Panc1 (cell line): ENCODE measurements at regions not wholly inside any gene's neighbourhood (a gene's known extent, or its start where the extent isn't known, plus 50 kb on each side); places are given as distances from the start of the nearest gene placed in this dataset.

ENCODE experiments used
- ATAC-seq: fragments of 200-7000 bp; cut with Tn5 transposase; 2 replicates; pipeline ENCODE4 v1.9.1; 2020; ENCODE audit warnings: mild to moderate bottlenecking, moderate library complexity
- BruUV-seq: library from RNA; stranded (reverse); fragments of 400-500 nt; replicated peaks from 2 replicates; lab custom pipeline; 2021; lab: Mats Ljungman, UMichigan
- CTCF ChIA-PET: fragments of 300-600 bp; sonication (Branson Sonifier 250); formaldehyde crosslinking; loops from one replicate; lab custom pipeline; 2022; ENCODE audit warnings: antibody characterized with exemption; lab: Charles Lee
- POLR2A ChIA-PET: fragments of 300-600 bp; sonication (Branson Sonifier 250); formaldehyde crosslinking; loops from one replicate; lab custom pipeline; 2022; ENCODE audit warnings: antibody characterized with exemption; lab: Charles Lee
- DNase-seq: peaks from one replicate; pipeline ENCODE4 v3.0.0-alpha.2; 2010; ENCODE audit warnings: low read depth, low spot score
- H3K27ac ChIP-seq: 2 replicates; pipeline ENCODE4 v1.5.1; 2011; ENCODE audit warnings: mild to moderate bottlenecking, low read length, inconsistent platforms
- H3K27me3 ChIP-seq: fragments of 200-500 bp; sonication (Bioruptor generic); 2 replicates; pipeline ENCODE4 v1.6.0; 2014; ENCODE audit warnings: low read length, inconsistent platforms; ENCODE audit not compliant: control insufficient read depth, insufficient read depth
- H3K36me3 ChIP-seq: fragments of 200-500 bp; sonication (Bioruptor generic); 2 replicates; pipeline ENCODE4 v1.5.1; 2014; ENCODE audit warnings: inconsistent platforms, mild to moderate bottlenecking, low read length, moderate library complexity; ENCODE audit not compliant: control insufficient read depth, insufficient read depth
- H3K4me1 ChIP-seq: 2 replicates; pipeline ENCODE4 v1.5.1; 2011; ENCODE audit warnings: inconsistent platforms, mild to moderate bottlenecking, low read length, moderate library complexity; ENCODE audit not compliant: control insufficient read depth, insufficient read depth
- H3K4me3 ChIP-seq, 2 experiments: 2 replicates each; pipeline ENCODE4 v1.5.1; 2011 to 2012; ENCODE audit warnings: low read depth in 2 of 2, low read length in 2 of 2, mild to moderate bottlenecking in 2 of 2, inconsistent platforms in 1 of 2, moderate library complexity in 1 of 2
- H3K9me3 ChIP-seq: fragments of 200-500 bp; sonication (Bioruptor generic); 2 replicates; pipeline ENCODE4 v1.5.1; 2014; ENCODE audit warnings: low read depth, mild to moderate bottlenecking, inconsistent platforms, low read length, moderate library complexity; ENCODE audit not compliant: control insufficient read depth, insufficient read depth
- POLR2AphosphoS5 ChIP-seq: IDR thresholded peaks from 2 replicates; pipeline ENCODE4 v1.6.1; 2012; ENCODE audit warnings: mild to moderate bottlenecking, low read depth, low read length, moderate library complexity
- SIN3A ChIP-seq: IDR thresholded peaks from 2 replicates; pipeline ENCODE4 v1.6.1; 2012; ENCODE audit warnings: low read depth, mild to moderate bottlenecking, low read length, moderate library complexity, borderline replicate concordance; ENCODE audit not compliant: insufficient read depth
- TCF7L2 ChIP-seq: IDR thresholded peaks from 2 replicates; pipeline ENCODE4 v1.6.1; 2011; ENCODE audit warnings: mild to moderate bottlenecking, low read depth, low read length, inconsistent platforms
- in situ Hi-C: cut with HindIII; loops from 2 replicates; pipeline ENCODE4 v1.10.0; 2016; ENCODE audit warnings: low sequenced_read_pairs, low pct_unique_long_range_greater_than_20kb
- intact Hi-C: fragments of 100-400 bp; cut with micrococcal nuclease; formaldehyde crosslinking; loops from one replicate; pipeline ENCODE4 v1.10.0; 2022; ENCODE audit not compliant: unreplicated experiment
- TF ChIP-seq, protein P1 (sequence below): fragments of 450-650 bp; IDR thresholded peaks from 2 replicates; pipeline ENCODE4 v1.5.1; 2017; ENCODE audit warnings: mild to moderate bottlenecking
- TF ChIP-seq, protein P2 (sequence below), 2 experiments: IDR thresholded peaks; 2 replicates each; pipeline ENCODE4 v1.6.1; 2011 to 2012; ENCODE audit warnings: low read depth in 2 of 2, control low read depth in 1 of 2, low read length in 1 of 2, mild to moderate bottlenecking in 1 of 2, moderate library complexity in 1 of 2; ENCODE audit not compliant: insufficient read depth in 1 of 2

DNA sequence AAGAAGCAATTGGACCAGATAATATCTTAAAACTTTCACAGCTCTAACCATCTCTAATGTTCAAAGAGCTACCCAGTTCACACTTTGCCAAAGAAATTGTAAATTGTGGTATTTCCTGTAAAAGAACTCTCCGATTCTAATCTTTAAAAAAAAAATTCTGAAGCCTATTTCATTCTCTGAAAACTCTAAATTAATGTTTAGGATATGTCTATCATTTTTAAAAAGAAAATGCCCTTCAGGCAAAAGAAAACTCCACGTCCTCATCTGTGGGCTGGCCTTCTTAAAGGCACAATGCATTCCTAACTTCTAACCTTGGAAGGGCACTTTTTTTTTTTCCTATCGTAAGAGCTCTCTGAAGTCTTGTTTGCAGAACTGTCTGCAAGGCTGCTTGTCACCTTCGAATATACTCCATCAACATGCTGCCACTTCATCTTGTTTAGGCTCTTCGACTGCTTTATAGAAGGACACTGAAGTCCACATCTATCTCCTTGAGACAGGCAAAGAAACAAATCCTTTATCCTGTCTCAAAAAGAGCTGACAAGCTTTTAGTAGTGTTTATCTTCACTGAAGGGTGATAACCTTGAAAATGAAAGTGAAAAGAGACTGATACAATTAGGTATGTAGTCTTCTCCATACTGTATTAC lies 124.3 kb upstream of the SLC39A10 start:
- in situ Hi-C loops = no loop called here
- DNase-seq = no peak

DNA sequence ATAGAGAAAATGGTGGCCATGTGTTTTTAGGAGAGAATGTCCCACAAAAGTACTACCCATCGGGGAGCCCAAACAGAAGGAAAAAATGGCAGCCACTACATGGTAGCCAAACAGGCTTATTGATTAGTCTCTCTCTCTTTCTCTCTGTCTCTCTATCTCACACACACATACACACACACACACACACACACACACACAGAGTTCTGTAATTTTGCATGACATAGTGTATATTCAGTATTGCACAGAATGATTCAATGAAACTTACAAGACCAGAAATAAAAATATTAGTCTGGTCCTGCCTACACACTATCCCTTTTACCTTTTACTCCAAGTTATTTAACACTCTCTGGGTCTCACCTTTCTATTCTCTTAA lies 124.8 kb upstream of the SLC39A10 start:
- no TSS peak for BruUV-seq
- Histone ChIP-seq H3K9me3 (no peaks in the 10 kb centered on the region), H3K4me3 (no peak overlapping the region; a peak in 1 of 4 replicates), H3K27me3 (no peaks in the 10 kb centered on the region), H3K36me3 (no peaks in the 10 kb centered on the region), H3K27ac (0 out of 2 replicates have a peak overlapping the region, but pooled peaks have one; percentile 15), H3K4me1 (peaks cover 22% of the 10 kb centered on the region)
- TF ChIP-seq POLR2AphosphoS5 (no peak), SIN3A (no peak), TCF7L2 (no peak)
- TF ChIP-seq, protein P1, sequence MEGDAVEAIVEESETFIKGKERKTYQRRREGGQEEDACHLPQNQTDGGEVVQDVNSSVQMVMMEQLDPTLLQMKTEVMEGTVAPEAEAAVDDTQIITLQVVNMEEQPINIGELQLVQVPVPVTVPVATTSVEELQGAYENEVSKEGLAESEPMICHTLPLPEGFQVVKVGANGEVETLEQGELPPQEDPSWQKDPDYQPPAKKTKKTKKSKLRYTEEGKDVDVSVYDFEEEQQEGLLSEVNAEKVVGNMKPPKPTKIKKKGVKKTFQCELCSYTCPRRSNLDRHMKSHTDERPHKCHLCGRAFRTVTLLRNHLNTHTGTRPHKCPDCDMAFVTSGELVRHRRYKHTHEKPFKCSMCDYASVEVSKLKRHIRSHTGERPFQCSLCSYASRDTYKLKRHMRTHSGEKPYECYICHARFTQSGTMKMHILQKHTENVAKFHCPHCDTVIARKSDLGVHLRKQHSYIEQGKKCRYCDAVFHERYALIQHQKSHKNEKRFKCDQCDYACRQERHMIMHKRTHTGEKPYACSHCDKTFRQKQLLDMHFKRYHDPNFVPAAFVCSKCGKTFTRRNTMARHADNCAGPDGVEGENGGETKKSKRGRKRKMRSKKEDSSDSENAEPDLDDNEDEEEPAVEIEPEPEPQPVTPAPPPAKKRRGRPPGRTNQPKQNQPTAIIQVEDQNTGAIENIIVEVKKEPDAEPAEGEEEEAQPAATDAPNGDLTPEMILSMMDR = no peak
- TF ChIP-seq, protein P2, sequence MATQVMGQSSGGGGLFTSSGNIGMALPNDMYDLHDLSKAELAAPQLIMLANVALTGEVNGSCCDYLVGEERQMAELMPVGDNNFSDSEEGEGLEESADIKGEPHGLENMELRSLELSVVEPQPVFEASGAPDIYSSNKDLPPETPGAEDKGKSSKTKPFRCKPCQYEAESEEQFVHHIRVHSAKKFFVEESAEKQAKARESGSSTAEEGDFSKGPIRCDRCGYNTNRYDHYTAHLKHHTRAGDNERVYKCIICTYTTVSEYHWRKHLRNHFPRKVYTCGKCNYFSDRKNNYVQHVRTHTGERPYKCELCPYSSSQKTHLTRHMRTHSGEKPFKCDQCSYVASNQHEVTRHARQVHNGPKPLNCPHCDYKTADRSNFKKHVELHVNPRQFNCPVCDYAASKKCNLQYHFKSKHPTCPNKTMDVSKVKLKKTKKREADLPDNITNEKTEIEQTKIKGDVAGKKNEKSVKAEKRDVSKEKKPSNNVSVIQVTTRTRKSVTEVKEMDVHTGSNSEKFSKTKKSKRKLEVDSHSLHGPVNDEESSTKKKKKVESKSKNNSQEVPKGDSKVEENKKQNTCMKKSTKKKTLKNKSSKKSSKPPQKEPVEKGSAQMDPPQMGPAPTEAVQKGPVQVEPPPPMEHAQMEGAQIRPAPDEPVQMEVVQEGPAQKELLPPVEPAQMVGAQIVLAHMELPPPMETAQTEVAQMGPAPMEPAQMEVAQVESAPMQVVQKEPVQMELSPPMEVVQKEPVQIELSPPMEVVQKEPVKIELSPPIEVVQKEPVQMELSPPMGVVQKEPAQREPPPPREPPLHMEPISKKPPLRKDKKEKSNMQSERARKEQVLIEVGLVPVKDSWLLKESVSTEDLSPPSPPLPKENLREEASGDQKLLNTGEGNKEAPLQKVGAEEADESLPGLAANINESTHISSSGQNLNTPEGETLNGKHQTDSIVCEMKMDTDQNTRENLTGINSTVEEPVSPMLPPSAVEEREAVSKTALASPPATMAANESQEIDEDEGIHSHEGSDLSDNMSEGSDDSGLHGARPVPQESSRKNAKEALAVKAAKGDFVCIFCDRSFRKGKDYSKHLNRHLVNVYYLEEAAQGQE (IDR thresholded peaks at IDR 0.05; ENCODE audit: insufficient read depth in 1 of 2, low read depth in 2 of 2, low read length in 1 of 2) = no peak
- intact Hi-C loops (no loop called here), in situ Hi-C loops (no loop called here)
- CTCF ChIA-PET = no interaction called here
- no peak for DNase-seq
- ATAC-seq = no peak
- POLR2A ChIA-PET = no interaction called here

More for the DNA sequence above, 124.3 kb upstream of the SLC39A10 start:
- Histone ChIP-seq H3K9me3 (no peaks in the 10 kb centered on the region), H3K4me1 (peaks cover 26% of the 10 kb centered on the region), H3K27me3 (no peaks in the 10 kb centered on the region), H3K36me3 (no peaks in the 10 kb centered on the region), H3K27ac (no peak overlapping the region; the same call in 1 of the 2 replicates), H3K4me3 (peak overlapping the region in 1 of 2 experiments; percentile 38; a peak in 2 of 4 replicates)
- intact Hi-C loops = no loop called here
- ATAC-seq = no peak
- POLR2A ChIA-PET = interaction anchor here (0.7 kb wide), 1 partner anchor 495 kb away, joined by 3 read pairs; no protein-coding TSS in a partner anchor
- CTCF ChIA-PET = no interaction called here
- TF ChIP-seq TCF7L2 = no peak
- BruUV-seq = no TSS peak

DNA sequence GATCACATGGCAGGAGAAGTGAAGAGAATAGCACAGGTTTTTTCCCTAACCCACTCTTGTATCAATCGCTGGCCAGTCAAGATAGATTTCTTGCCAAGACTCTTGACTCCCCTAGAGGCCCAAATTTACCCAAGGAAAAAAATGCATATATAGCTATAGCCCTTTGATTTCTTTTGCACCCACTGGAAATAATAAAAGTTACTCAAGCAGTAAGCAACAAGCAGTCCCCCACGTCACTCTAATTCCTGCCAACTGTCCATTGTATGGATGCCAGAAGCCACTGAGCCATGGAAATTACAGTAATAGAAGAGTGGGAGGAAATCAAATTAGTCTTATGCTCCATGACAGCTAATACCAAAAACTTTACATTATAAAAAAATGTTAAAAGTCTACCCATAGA lies 125.3 kb upstream of the SLC39A10 start:
- peaks cover 22% of the 10 kb centered on the region for H3K4me1 ChIP-seq
- ATAC-seq (no peak), DNase-seq (no peak)
- H3K36me3 ChIP-seq = no peaks in the 10 kb centered on the region
- no peak overlapping the region for H3K27ac ChIP-seq
- POLR2A ChIA-PET = no interaction called here
- intact Hi-C loops = no loop called here
- H3K9me3 ChIP-seq = no peaks in the 10 kb centered on the region
- in situ Hi-C loops = no loop called here
- no peak overlapping the region for H3K4me3 ChIP-seq
- H3K27me3 ChIP-seq = no peaks in the 10 kb centered on the region
- CTCF ChIA-PET = no interaction called here
- TF ChIP-seq TCF7L2 (peak; percentile 78), POLR2AphosphoS5 (no peak), SIN3A (no peak)
- TF ChIP-seq, protein P1 = no peak
- TF ChIP-seq, protein P2 (IDR thresholded peaks at IDR 0.05; ENCODE audit: insufficient read depth in 1 of 2, low read depth in 2 of 2, low read length in 1 of 2) = no peak
- no TSS peak for BruUV-seq
